Esophagus (tissue), 2 donors: ENCODE measurements at regions not wholly inside any gene's neighbourhood (a gene's known extent, or its start where the extent isn't known, plus 50 kb on each side); places are given as distances from the start of the nearest gene placed in this dataset.

Experiments used
- H3K27ac ChIP-seq, 2 donors: one replicate each; pipeline ENCODE4 v1.5.1; 2013; ENCODE audit warnings: low read depth in 2 of 2, mild to moderate bottlenecking in 2 of 2, inconsistent platforms in 1 of 2, low read length in 1 of 2, moderate library complexity in 1 of 2
- H3K27me3 ChIP-seq, 2 donors: one replicate each; pipeline ENCODE4 v1.6.1; 2013; ENCODE audit warnings: low read length in 2 of 2, control low read depth in 1 of 2, mild to moderate bottlenecking in 1 of 2; ENCODE audit not compliant: insufficient read depth in 2 of 2, control insufficient read depth in 1 of 2
- H3K36me3 ChIP-seq, 2 donors: one replicate each; pipeline ENCODE4 v1.6.1; 2013; ENCODE audit warnings: low read length in 1 of 2; ENCODE audit not compliant: control insufficient read depth in 2 of 2, insufficient read depth in 2 of 2
- H3K4me1 ChIP-seq, 2 donors: one replicate each; pipeline ENCODE4 v1.6.1; 2013; ENCODE audit warnings: low read length in 1 of 2; ENCODE audit not compliant: control insufficient read depth in 2 of 2, insufficient read depth in 2 of 2
- H3K4me3 ChIP-seq, 2 donors: one replicate each; pipeline ENCODE4 v1.5.1; 2013; ENCODE audit warnings: low read length in 2 of 2, mild to moderate bottlenecking in 2 of 2, low read depth in 1 of 2, moderate library complexity in 1 of 2
- H3K9me3 ChIP-seq, 2 donors: one replicate each; pipeline ENCODE4 v1.6.1; 2013; ENCODE audit warnings: mild to moderate bottlenecking in 2 of 2, low read depth in 1 of 2, low read length in 1 of 2, moderate library complexity in 1 of 2; ENCODE audit not compliant: control insufficient read depth in 2 of 2, insufficient read depth in 1 of 2
- WGBS, 2 donors: extraction: QIAGEN DNeasy Blood & Tissue Kit; methylation state at CpG; one replicate each; pipeline ENCODE4 v1.1.7; 2013; 5-methylcytosine and 5-hydroxymethylcytosine counted together
- donor health status: healthy with polysubstance abuse.
- donor health status: Bipolar disorder and iron deficiency.

GRCh38 chr1:163528710-163529348 is 207.1 kb downstream of the NUF2 start:
- no peak overlapping the region for H3K4me3 ChIP-seq
- 21 to 32% methylated on average over 2 of the region's 2 CpGs for WGBS, 2 donors
- H3K27ac ChIP-seq, result no peak overlapping the region
- no peaks in the 10 kb centered on the region for H3K9me3 ChIP-seq
- no peaks in the 10 kb centered on the region for H3K4me1 ChIP-seq
- H3K36me3 ChIP-seq, result no peaks in the 10 kb centered on the region
- H3K27me3 ChIP-seq, result no peaks in the 10 kb centered on the region

- no peaks in the 10 kb centered on the region for H3K9me3 ChIP-seq
- 73 to 74% methylated on average over 2 of the region's 2 CpGs for WGBS, 2 donors
These were observed 209.6 kb downstream of the NUF2 start for GRCh38 chr1:163531345-163531744.

GRCh38 chr1:163535401-163535800 is 213.6 kb downstream of the NUF2 start:
- WGBS, 2 donors, result 71 to 77% methylated on average over 5 of the region's 5 CpGs
- no peaks in the 10 kb centered on the region for H3K9me3 ChIP-seq
- H3K27me3 ChIP-seq, result no peaks in the 10 kb centered on the region
- no peak overlapping the region for H3K4me3 ChIP-seq
- H3K27ac ChIP-seq, result no peak overlapping the region
- H3K36me3 ChIP-seq, result no peaks in the 10 kb centered on the region
- H3K4me1 ChIP-seq, result no peaks in the 10 kb centered on the region

More at GRCh38 chr1:163531345-163531744, 209.6 kb downstream of the NUF2 start:
- no peak overlapping the region for H3K27ac ChIP-seq
- no peak overlapping the region for H3K4me3 ChIP-seq
- no peaks in the 10 kb centered on the region for H3K4me1 ChIP-seq
- no peaks in the 10 kb centered on the region for H3K36me3 ChIP-seq
- no peaks in the 10 kb centered on the region for H3K27me3 ChIP-seq

GRCh38 chr1:163535807-163536206 is 214.1 kb downstream of the NUF2 start:
- H3K9me3 ChIP-seq, result no peaks in the 10 kb centered on the region
- H3K4me3 ChIP-seq, result no peak overlapping the region
- WGBS, 2 donors, result 64 to 70% methylated on average over 3 of the region's 3 CpGs
- H3K36me3 ChIP-seq, result no peaks in the 10 kb centered on the region
- H3K27me3 ChIP-seq, result no peaks in the 10 kb centered on the region
- no peak overlapping the region for H3K27ac ChIP-seq
- no peaks in the 10 kb centered on the region for H3K4me1 ChIP-seq

- WGBS, 2 donors, result 53 to 58% methylated on average over 1 of the region's 1 CpG
- Histone ChIP-seq H3K4me1 (no peaks in the 10 kb centered on the region), H3K27ac (no peak overlapping the region), H3K27me3 (no peaks in the 10 kb centered on the region), H3K36me3 (no peaks in the 10 kb centered on the region), H3K4me3 (no peak overlapping the region), H3K9me3 (no peaks in the 10 kb centered on the region)
These were observed 216.1 kb downstream of the NUF2 start for GRCh38 chr1:163537809-163538208.

GRCh38 chr1:163538667-163539066 is 216.9 kb downstream of the NUF2 start:
- H3K9me3 ChIP-seq, result no peaks in the 10 kb centered on the region
- no peaks in the 10 kb centered on the region for H3K36me3 ChIP-seq
- 31 to 43% methylated on average over 4 of the region's 4 CpGs for WGBS, 2 donors
- H3K27me3 ChIP-seq, result no peaks in the 10 kb centered on the region
- no peak overlapping the region for H3K27ac ChIP-seq
- H3K4me3 ChIP-seq, result no peak overlapping the region
- H3K4me1 ChIP-seq, result no peaks in the 10 kb centered on the region

GRCh38 chr1:163540727-163541126 is 219.0 kb downstream of the NUF2 start:
- Histone ChIP-seq H3K36me3 (no peaks in the 10 kb centered on the region), H3K9me3 (no peaks in the 10 kb centered on the region), H3K4me3 (no peak overlapping the region), H3K27me3 (no peaks in the 10 kb centered on the region), H3K27ac (no peak overlapping the region), H3K4me1 (no peaks in the 10 kb centered on the region)
- WGBS, 2 donors, result 69 to 82% methylated on average over 2 of the region's 2 CpGs

- Histone ChIP-seq H3K27me3 (no peaks in the 10 kb centered on the region), H3K9me3 (no peaks in the 10 kb centered on the region), H3K4me1 (no peaks in the 10 kb centered on the region), H3K36me3 (no peaks in the 10 kb centered on the region), H3K4me3 (no peak overlapping the region), H3K27ac (no peak overlapping the region)
- WGBS, 2 donors, result 83 to 87% methylated on average over 3 of the region's 3 CpGs
These were observed 222.7 kb downstream of the NUF2 start for GRCh38 chr1:163544441-163544840.

GRCh38 chr1:163558162-163558561 is 236.4 kb downstream of the NUF2 start:
- Histone ChIP-seq H3K36me3 (no peaks in the 10 kb centered on the region), H3K4me3 (no peak overlapping the region), H3K27ac (no peak overlapping the region), H3K27me3 (no peaks in the 10 kb centered on the region), H3K4me1 (no peaks in the 10 kb centered on the region), H3K9me3 (no peaks in the 10 kb centered on the region)
- 83 to 87% methylated on average over 3 of the region's 3 CpGs for WGBS, 2 donors

- H3K36me3 ChIP-seq, result no peaks in the 10 kb centered on the region
- 48 to 54% methylated on average over 3 of the region's 3 CpGs for WGBS, 2 donors
These were observed 240.0 kb downstream of the NUF2 start for GRCh38 chr1:163561580-163562295.

More at GRCh38 chr1:163561580-163562295, 240.0 kb downstream of the NUF2 start:
- Histone ChIP-seq H3K27me3 (no peaks in the 10 kb centered on the region), H3K4me3 (no peak overlapping the region), H3K4me1 (no peaks in the 10 kb centered on the region), H3K27ac (no peak overlapping the region), H3K9me3 (no peaks in the 10 kb centered on the region)
